Ectodermal cell (in vitro differentiated cells): ENCODE measurements at regions not wholly inside any gene's neighbourhood (a gene's known extent, or its start where the extent isn't known, plus 50 kb on each side); places are given as distances from the start of the nearest gene placed in this dataset.
"Not testable (repeated sequence)": the region's sequence is repeated elsewhere in the genome, so short reads cannot be mapped to it uniquely, and the experiment has no call there.

Source experiments
- H3K27ac ChIP-seq: 2 replicates; pipeline ENCODE4 v1.7.0; 2013; ENCODE audit warnings: mild to moderate bottlenecking, low read depth, low read length; ENCODE audit not compliant: insufficient read depth, poor library complexity, severe bottlenecking
- H3K27me3 ChIP-seq: 2 replicates; pipeline ENCODE4 v1.7.0; 2013; ENCODE audit warnings: mild to moderate bottlenecking, low read length; ENCODE audit not compliant: insufficient read depth, control insufficient read depth, poor library complexity, severe bottlenecking
- H3K36me3 ChIP-seq: one replicate; pipeline ENCODE4 v1.7.0; 2013; ENCODE audit warnings: low read length; ENCODE audit not compliant: control insufficient read depth, insufficient read depth
- H3K4me1 ChIP-seq: one replicate; pipeline ENCODE4 v1.7.0; 2013; ENCODE audit warnings: low read length; ENCODE audit not compliant: control insufficient read depth, insufficient read depth
- H3K4me3 ChIP-seq: 2 replicates; pipeline ENCODE4 v1.7.0; 2013; ENCODE audit warnings: low read depth, low read length, control low read depth; ENCODE audit not compliant: insufficient read depth
- H3K9me3 ChIP-seq: 2 replicates; pipeline ENCODE4 v1.7.0; 2013; ENCODE audit warnings: mild to moderate bottlenecking, low read length, moderate library complexity; ENCODE audit not compliant: control insufficient read depth
- WGBS, 2 experiments: methylation state at CpG; one replicate each; pipeline ENCODE4 v1.1.7; 2013; ENCODE audit warnings: missing lambda C conversion rate in 2 of 2; 5-methylcytosine and 5-hydroxymethylcytosine counted together

DNA sequence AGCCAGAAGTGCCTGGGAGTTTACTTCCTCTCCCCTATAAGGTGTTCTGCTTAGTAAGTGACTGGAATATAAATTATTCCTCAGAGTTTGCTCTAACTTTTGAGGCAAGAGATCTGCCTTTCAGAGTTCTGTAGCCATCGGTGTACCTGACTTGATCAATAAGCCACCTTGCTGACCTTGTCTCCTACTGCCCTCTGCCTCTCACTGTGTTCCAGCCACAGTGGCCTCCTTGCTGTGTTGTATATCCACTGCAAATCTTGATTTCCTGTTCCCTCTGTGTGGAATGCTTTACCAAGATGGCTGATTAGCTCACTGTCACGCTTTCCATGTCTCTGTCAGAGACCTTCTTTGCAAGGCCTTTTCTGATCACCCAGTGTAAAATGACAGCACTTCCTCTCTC is 442.4 kb downstream of the SQOR start:
- no peak overlapping the region for H3K4me3 ChIP-seq
- no peaks in the 10 kb centered on the region for H3K27me3 ChIP-seq
- WGBS, 2 experiments = 91 to 93% methylated on average over 2 of the region's 2 CpGs
- H3K36me3 ChIP-seq = no peaks in the 10 kb centered on the region
- H3K9me3 ChIP-seq = no peaks in the 10 kb centered on the region
- H3K27ac ChIP-seq = no peak overlapping the region
- H3K4me1 ChIP-seq = peaks cover 12% of the 10 kb centered on the region

DNA sequence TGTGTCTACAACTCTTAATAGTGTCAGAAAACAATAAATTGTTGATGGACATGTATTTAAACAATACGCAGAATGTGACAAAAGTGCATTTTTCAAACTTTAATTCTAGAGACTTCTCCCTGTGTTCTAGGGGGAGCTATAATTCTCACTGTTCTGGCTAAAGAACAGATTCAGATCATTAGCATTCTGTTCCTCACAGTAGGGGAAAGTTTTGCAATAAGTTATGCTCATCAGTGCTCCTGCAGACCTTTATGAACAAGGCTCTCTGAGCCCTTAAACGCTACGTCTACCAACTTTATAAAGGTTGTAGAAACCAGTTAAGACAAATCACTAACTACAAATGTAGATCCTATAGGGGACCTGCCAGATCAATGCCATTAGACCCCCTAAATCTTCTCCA is 444.2 kb downstream of the SQOR start:
- Histone ChIP-seq H3K36me3 (no peaks in the 10 kb centered on the region), H3K4me1 (peaks cover 12% of the 10 kb centered on the region), H3K27me3 (no peaks in the 10 kb centered on the region), H3K27ac (no peak overlapping the region), H3K4me3 (no peak overlapping the region), H3K9me3 (no peaks in the 10 kb centered on the region)
- WGBS, 2 experiments = 89 to 91% methylated on average over 3 of the region's 3 CpGs

DNA sequence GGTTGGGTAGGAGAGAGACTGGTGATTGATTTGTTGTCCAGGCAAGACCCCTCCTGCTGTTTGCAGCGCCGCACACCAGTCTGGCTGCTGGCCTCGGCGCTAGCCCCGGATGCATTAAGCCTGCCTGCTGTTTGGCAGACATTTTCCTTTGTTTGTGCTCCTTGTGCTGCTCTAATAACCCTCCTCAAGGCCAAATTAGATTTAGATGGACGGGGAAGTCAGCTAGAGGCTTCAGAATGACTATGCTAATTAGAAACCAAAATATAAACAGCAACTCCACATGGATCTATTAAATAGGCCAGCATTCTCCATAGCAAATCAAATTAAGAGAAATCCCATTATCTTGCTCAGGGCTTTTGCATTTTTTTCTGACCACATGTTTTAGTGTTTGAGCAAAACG is 445.2 kb downstream of the SQOR start:
- Histone ChIP-seq H3K36me3 (no peaks in the 10 kb centered on the region), H3K9me3 (no peaks in the 10 kb centered on the region), H3K4me3 (no peak overlapping the region), H3K4me1 (peaks cover 12% of the 10 kb centered on the region), H3K27ac (peak overlapping the region; percentile 72), H3K27me3 (no peaks in the 10 kb centered on the region)
- WGBS, 2 experiments = 30 to 34% methylated on average over 6 to 7 of the region's 7 CpGs

DNA sequence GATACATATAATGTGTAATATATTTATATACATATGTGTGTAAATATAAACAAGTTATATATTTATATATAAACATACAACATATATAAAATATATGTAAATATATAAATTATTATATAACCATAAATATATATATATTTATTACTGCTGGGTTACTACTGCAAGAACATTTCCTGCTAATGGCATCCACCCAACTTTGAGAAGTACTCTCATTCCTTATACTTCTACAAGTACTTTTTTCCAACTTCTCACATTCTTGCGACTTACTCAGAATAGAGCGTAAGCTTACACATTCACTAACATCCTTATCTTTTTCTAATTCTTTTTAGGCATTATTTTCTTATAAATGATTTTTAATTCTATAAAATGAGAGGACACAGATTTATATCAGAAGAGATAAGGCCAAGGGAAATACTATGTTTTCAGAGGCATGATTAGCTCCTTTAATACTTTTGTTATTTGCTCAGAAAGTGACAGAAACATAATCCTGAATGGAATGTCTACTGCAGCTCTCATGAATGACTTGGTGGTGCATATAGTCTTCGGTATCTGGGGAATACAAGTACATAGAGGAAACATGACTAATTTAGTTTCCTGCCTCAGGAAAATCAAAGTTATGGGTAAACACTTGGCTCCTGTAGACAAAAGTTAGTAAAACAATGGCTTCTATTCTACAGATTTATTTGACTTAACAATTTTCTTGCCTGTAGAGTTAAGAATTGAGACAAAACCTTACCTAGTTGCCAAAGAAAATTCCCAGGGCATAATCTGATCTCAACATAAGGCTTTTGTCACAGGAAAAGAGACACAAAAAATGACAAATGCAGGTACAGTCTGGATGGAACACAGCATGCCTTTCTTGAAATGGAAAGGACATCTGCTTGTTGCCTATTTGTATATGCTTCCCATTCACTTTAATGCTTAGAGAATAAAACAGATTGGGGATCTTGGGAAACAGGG is 453.9 kb downstream of the SQOR start:
- Histone ChIP-seq H3K9me3 (no peaks in the 10 kb centered on the region), H3K4me1 (no peaks in the 10 kb centered on the region), H3K4me3 (no peak overlapping the region), H3K27me3 (no peaks in the 10 kb centered on the region), H3K36me3 (no peaks in the 10 kb centered on the region), H3K27ac (no peak overlapping the region)
- 94 to 97% methylated on average over 2 to 3 of the region's 3 CpGs for WGBS, 2 experiments

DNA sequence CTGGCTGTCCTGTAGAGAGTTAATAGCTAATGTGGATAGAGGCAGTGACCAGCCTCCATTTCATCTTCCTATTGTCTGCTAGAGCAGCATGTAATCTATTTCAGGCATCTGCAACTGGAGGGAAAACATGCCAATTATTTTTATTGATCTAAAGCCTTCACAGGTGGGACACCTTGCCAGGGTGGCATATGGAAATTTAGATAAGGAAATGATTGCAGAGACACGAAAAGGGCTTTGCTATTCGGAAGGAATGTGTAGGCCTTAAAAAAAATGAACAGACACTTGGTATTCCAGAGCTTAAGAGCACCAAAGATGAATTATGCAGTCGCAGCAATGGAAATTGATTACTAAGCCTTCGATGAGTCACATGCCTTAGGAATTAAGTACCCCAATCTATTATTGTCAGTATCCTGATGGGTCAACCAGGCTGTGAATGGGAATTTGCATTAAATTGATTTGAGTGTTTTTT is 454.7 kb downstream of the SQOR start:
- Histone ChIP-seq H3K27ac (no peak overlapping the region), H3K27me3 (no peaks in the 10 kb centered on the region), H3K4me1 (no peaks in the 10 kb centered on the region), H3K9me3 (no peaks in the 10 kb centered on the region), H3K36me3 (no peaks in the 10 kb centered on the region), H3K4me3 (no peak overlapping the region)
- WGBS, 2 experiments = 91 to 94% methylated on average over 4 of the region's 4 CpGs

DNA sequence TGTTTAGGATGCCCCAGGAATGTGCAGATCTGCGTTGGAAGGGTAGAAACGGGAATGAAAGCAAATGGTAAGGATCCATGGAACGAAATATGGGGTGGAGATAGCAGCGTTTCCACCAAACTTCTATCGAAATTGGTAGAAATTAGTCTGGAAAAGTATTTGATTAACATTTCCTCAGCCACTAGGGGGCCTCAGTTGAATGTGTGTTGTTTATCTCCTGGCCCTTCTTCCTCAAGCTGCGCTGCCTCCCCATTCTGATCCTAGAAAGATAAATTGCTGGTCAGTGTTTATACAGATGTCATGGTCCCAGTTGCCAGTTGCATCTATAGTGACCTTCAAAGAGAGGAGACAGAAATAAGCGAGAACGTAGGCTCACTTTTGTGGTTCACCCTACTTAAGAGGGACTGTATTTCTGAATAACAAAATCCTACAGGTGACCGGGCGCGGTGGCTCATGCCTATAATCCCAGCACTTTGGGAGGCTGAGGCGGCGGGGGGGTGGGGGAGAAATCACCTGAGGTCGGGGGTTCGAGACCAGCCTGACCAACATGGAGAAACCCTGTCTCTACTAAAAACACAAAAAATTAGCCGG is 457.1 kb downstream of the SQOR start:
- Histone ChIP-seq H3K4me3 (no peak overlapping the region), H3K4me1 (no peaks in the 10 kb centered on the region), H3K27me3 (no peaks in the 10 kb centered on the region), H3K36me3 (no peaks in the 10 kb centered on the region), H3K27ac (no peak overlapping the region), H3K9me3 (no peaks in the 10 kb centered on the region)
- WGBS, 2 experiments = 70 to 72% methylated on average over 16 of the region's 16 CpGs

DNA sequence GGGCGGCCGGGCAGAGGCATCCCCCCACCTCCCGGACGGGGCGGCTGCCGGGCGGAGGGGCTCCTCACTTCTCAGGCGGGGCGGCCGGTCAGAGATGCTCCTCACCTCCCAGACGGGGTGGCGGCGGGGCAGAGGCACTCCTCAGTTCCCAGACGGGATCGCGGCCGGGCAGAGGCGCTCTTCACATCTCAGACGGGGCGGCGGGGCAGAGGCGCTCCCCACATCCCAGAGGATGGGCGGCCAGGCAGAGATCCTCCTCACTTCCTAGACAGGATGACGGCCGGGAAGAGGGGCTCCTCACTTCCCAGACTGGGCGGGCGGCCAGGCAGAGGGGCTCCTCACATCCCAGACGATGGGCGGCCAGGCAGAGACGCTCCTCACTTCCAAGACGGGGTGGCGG is 463.2 kb downstream of the SQOR start:
- not testable (repeated sequence) for H3K4me3 ChIP-seq, H3K9me3 ChIP-seq, H3K4me1 ChIP-seq, H3K27ac ChIP-seq, H3K27me3 ChIP-seq, H3K36me3 ChIP-seq
- WGBS, 2 experiments = 95 to 97% methylated on average over 32 of the region's 32 CpGs

DNA sequence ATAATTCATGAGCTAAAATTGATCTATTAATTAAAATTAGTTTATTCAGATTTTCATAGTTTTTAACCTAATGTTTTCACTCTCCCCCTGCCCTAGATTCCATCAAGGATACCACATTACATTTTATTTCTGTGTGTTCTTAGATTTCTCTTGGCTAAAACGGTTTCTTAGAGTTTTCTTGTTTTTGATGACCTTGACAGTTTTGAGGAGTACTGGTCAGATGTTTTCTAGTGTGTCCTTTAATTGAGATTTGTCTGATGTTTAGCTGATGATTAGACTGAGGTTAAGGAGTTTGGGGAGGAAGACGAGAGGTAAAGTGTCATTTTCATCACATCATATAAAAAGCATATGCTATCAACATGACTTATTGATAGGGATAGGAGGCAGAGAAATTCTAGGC is 475.9 kb downstream of the SQOR start:
- 91 to 95% methylated on average over 1 of the region's 2 CpGs for WGBS, 2 experiments
- H3K27ac ChIP-seq = no peak overlapping the region
- H3K9me3 ChIP-seq = no peaks in the 10 kb centered on the region
- no peaks in the 10 kb centered on the region for H3K4me1 ChIP-seq
- no peaks in the 10 kb centered on the region for H3K27me3 ChIP-seq
- no peak overlapping the region for H3K4me3 ChIP-seq
- H3K36me3 ChIP-seq = no peaks in the 10 kb centered on the region

DNA sequence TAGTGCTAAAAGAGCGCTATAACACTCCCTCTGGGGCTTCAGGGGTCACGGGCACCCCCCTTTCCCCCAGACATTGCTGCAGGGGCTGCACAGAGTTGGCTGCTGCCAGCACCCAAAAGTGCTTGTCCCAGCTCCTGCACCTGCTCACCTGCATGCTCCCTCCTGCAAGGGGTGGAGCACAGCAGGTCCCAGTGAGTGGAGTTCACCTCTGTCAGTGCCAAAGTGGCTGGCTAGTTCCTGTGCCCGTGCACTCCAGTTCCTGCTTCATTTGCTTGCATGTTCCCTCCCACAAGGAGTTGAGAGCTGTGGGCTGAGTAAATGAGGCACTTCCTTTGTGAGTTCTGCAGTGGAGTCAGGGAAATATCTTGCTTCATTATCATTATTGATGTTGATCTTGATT is 476.9 kb downstream of the SQOR start:
- Histone ChIP-seq H3K36me3 (no peaks in the 10 kb centered on the region), H3K27me3 (no peaks in the 10 kb centered on the region), H3K27ac (no peak overlapping the region), H3K9me3 (no peaks in the 10 kb centered on the region), H3K4me3 (no peak overlapping the region), H3K4me1 (no peaks in the 10 kb centered on the region)
- 84 to 88% methylated on average over 3 of the region's 3 CpGs for WGBS, 2 experiments

DNA sequence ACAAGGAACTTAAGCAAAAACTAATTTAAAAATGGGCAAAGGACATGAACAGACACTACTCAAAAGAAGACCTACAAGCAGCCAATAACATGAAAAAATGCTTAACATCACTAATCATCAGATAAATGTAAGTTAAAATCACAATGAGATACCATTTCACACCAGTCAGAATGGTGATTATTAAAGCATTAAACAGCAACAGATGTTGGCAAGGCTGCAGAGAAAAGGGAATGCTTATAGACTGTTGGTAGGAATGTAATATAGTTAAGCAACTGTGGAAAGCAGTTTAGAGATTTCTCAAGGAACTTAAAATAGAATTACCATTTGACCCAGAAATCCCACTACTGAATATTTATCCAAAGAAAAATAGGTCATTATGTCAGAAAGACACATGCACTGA is 482.2 kb downstream of the SQOR start:
- Histone ChIP-seq H3K4me3 (no peak overlapping the region), H3K27me3 (no peaks in the 10 kb centered on the region), H3K36me3 (no peaks in the 10 kb centered on the region), H3K9me3 (no peaks in the 10 kb centered on the region), H3K27ac (no peak overlapping the region), H3K4me1 (no peaks in the 10 kb centered on the region)
